ENCODE measurements at regions not wholly inside any gene's neighbourhood (a gene's known extent, or its start where the extent isn't known, plus 50 kb on each side); places are given as distances from the start of the nearest gene placed in this dataset.

DNA sequence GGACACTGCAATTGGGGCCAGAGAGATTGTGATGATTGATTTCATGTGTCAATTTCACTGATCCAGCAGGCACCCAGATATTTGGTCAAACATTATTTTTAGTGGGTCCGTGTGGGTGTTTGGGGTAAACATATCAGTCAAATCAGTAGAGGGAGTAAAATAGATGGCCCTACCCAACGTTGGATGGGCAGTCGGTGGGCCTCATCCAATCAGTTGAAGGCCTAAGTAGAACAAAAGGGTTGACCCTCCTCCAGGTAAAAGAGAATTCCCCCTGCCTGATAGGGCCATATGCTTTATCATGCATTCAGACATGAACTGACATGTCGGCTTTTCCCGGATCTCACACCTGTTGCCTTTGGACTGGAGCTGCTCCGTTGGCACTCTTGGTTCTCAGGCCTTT, 195.1 kb upstream of the CAND1 start:
- Histone ChIP-seq H3K4me1 (ENCODE audit: control insufficient read depth, extremely low read depth, insufficient read depth, low read length) (peaks cover 2% of the 10 kb centered on the region), H3K27ac (ENCODE audit: insufficient read depth, low read depth, low read length) (no peak overlapping the region), H3K79me2 (ENCODE audit: control insufficient read depth, insufficient read depth, low read length) (no peaks in the 10 kb centered on the region), H3K27me3 (ENCODE audit: control insufficient read depth in 2 of 2, insufficient read depth in 2 of 2, low read length in 2 of 2) (peaks cover 12% of the 10 kb centered on the region in 2 experiments), H3K9me1 (replicated peaks; ENCODE audit: control insufficient read depth, extremely low read depth, insufficient read depth, low read length) (no peaks in the 10 kb centered on the region), H3K4me2 (ENCODE audit: insufficient read depth, low read length) (no peak overlapping the region), H2AFZ (ENCODE audit: low read depth, low read length) (no peak overlapping the region), H3K36me3 (ENCODE audit: control insufficient read depth in 2 of 2, extremely low read depth in 1 of 2, insufficient read depth in 2 of 2, low read length in 2 of 2) (no peaks in the 10 kb centered on the region), H3K9ac (replicated peaks; ENCODE audit: extremely low read depth, insufficient read depth, low read length) (no peak overlapping the region), H4K20me1 (replicated peaks; ENCODE audit: control insufficient read depth, extremely low read depth, insufficient read depth, low read length) (no peaks in the 10 kb centered on the region), H3K4me3 (replicated peaks in 1 of 3; ENCODE audit: insufficient read depth in 1 of 3, low read depth in 1 of 3, low read length in 3 of 3) (no peak overlapping the region), H3K9me3 (replicated peaks; ENCODE audit: control insufficient read depth, insufficient read depth, low read length) (no peaks in the 10 kb centered on the region)
- intact Hi-C loops (cut with micrococcal nuclease) = no loop called here
- BruUV-seq (replicated peaks) = no TSS peak
- TF ChIP-seq FOS (IDR thresholded peaks at IDR 0.05; ENCODE audit: borderline replicate concordance, insufficient read depth, low read length) (no peak), EZH2 (IDR thresholded peaks at IDR 0.05; ENCODE audit: borderline replicate concordance, low read depth, low read length, severe bottlenecking) (no peak), POLR2A (IDR thresholded peaks at IDR 0.05; ENCODE audit: low read depth, low read length) (no peak), POLR2AphosphoS5 (IDR thresholded peaks at IDR 0.05; ENCODE audit: insufficient read depth, low read depth, low read length) (no peak), JUN (IDR thresholded peaks at IDR 0.05; ENCODE audit: borderline replicate concordance, insufficient read depth, insufficient read length, low read depth) (no peak), GATA2 (IDR thresholded peaks at IDR 0.05; ENCODE audit: insufficient read depth, insufficient read length, low read depth, low read length) (no peak), MYC (IDR thresholded peaks at IDR 0.05; ENCODE audit: low read depth, low read length) (no peak)
- TF ChIP-seq, protein P1, sequence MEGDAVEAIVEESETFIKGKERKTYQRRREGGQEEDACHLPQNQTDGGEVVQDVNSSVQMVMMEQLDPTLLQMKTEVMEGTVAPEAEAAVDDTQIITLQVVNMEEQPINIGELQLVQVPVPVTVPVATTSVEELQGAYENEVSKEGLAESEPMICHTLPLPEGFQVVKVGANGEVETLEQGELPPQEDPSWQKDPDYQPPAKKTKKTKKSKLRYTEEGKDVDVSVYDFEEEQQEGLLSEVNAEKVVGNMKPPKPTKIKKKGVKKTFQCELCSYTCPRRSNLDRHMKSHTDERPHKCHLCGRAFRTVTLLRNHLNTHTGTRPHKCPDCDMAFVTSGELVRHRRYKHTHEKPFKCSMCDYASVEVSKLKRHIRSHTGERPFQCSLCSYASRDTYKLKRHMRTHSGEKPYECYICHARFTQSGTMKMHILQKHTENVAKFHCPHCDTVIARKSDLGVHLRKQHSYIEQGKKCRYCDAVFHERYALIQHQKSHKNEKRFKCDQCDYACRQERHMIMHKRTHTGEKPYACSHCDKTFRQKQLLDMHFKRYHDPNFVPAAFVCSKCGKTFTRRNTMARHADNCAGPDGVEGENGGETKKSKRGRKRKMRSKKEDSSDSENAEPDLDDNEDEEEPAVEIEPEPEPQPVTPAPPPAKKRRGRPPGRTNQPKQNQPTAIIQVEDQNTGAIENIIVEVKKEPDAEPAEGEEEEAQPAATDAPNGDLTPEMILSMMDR (IDR thresholded peaks at IDR 0.05; ENCODE audit: extremely low read depth in 1 of 2, insufficient read depth in 1 of 2, low read depth in 1 of 2, low read length in 2 of 2) = no peak
- TF ChIP-seq, protein P2, sequence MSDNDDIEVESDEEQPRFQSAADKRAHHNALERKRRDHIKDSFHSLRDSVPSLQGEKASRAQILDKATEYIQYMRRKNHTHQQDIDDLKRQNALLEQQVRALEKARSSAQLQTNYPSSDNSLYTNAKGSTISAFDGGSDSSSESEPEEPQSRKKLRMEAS (IDR thresholded peaks at IDR 0.05; ENCODE audit: insufficient read depth, insufficient read length) = no peak
- DNase-seq (ENCODE audit: low read depth, low spot score) (no peak), FAIRE-seq (no peak)
- dilution Hi-C loops (cut with MboI; ENCODE audit: extremely low pct_ligation_motif_present, low sequenced_read_pairs) = no loop called here
- ChIA-PET CTCF (no interaction called here), POLR2A (no interaction called here)
